ENCODE measurements at regions not wholly inside any gene's neighbourhood (a gene's known extent, or its start where the extent isn't known, plus 50 kb on each side); places are given as distances from the start of the nearest gene placed in this dataset.

GRCh38 chr12:18872770-18873169 is 134.9 kb downstream of the CAPZA3 start:
- H2AFZ ChIP-seq (ENCODE audit: low read depth, low read length): no peak overlapping the region
- H4K20me1 ChIP-seq (ENCODE audit: insufficient read depth): no peaks in the 10 kb centered on the region
- no peaks in the 10 kb centered on the region for H3K9me2 ChIP-seq (ENCODE audit: insufficient read depth, low read length)
- no peaks in the 10 kb centered on the region for H3F3A ChIP-seq (ENCODE audit: insufficient read depth, low read length, poor library complexity, severe bottlenecking)
- H3K79me2 ChIP-seq (replicated peaks; ENCODE audit: insufficient read depth, low read length): no peaks in the 10 kb centered on the region
- no peak overlapping the region for H3K4me2 ChIP-seq (ENCODE audit: low read length)
- H3K9me3 ChIP-seq (ENCODE audit: low read length): no peaks in the 10 kb centered on the region
- TF ChIP-seq MXI1 (conservative IDR thresholded peaks at IDR 0.05; ENCODE audit: poor library complexity, severe bottlenecking): no peak
- TF ChIP-seq REST (IDR thresholded peaks at IDR 0.05; ENCODE audit: borderline replicate concordance): no peak
- no peak for TF ChIP-seq EZH2 (IDR thresholded peaks at IDR 0.05; ENCODE audit: borderline replicate concordance, insufficient read depth, low read length, poor library complexity, severe bottlenecking)
- no peak for TF ChIP-seq POLR2AphosphoS5 (IDR thresholded peaks at IDR 0.05)
- no peak for TF ChIP-seq SMC3 (conservative IDR thresholded peaks at IDR 0.05; ENCODE audit: poor library complexity)
- TF ChIP-seq CTCF (IDR thresholded peaks at IDR 0.05; ENCODE audit: poor library complexity, severe bottlenecking): no peak
- TF ChIP-seq EP300 (conservative IDR thresholded peaks at IDR 0.05; ENCODE audit: poor library complexity, severe bottlenecking): no peak
- no peak for TF ChIP-seq RAD21 (conservative IDR thresholded peaks at IDR 0.05)
- no peak for TF ChIP-seq TAF1 (IDR thresholded peaks at IDR 0.05; ENCODE audit: low read depth)
- H3K36me3 ChIP-seq (ENCODE audit: insufficient read depth, low read length): no peaks in the 10 kb centered on the region
- no peak overlapping the region for H3K27ac ChIP-seq (ENCODE audit: low read length)
- no peak overlapping the region for H3K4me3 ChIP-seq (ENCODE audit: low read length)
- H3K27me3 ChIP-seq (ENCODE audit: insufficient read depth, low read depth, low read length): no peaks in the 10 kb centered on the region
- no peak overlapping the region for H3K9ac ChIP-seq (ENCODE audit: low read length)

GRCh38 chr12:18878676-18879180 is 140.8 kb downstream of the CAPZA3 start:
- H3K27ac ChIP-seq (ENCODE audit: low read length): no peak overlapping the region
- H3K36me3 ChIP-seq (ENCODE audit: insufficient read depth, low read length): no peaks in the 10 kb centered on the region
- H3K9me3 ChIP-seq (ENCODE audit: low read length): no peaks in the 10 kb centered on the region
- H3K9ac ChIP-seq (ENCODE audit: low read length): no peak overlapping the region
- no peaks in the 10 kb centered on the region for H3F3A ChIP-seq (ENCODE audit: insufficient read depth, low read length, poor library complexity, severe bottlenecking)
- H3K9me2 ChIP-seq (ENCODE audit: insufficient read depth, low read length): no peaks in the 10 kb centered on the region
- H3K79me2 ChIP-seq (replicated peaks; ENCODE audit: insufficient read depth, low read length): no peaks in the 10 kb centered on the region
- H2AFZ ChIP-seq (ENCODE audit: low read depth, low read length): no peak overlapping the region
- H3K4me2 ChIP-seq (ENCODE audit: low read length): no peak overlapping the region
- no peak for TF ChIP-seq REST (IDR thresholded peaks at IDR 0.05; ENCODE audit: borderline replicate concordance)
- no peak for TF ChIP-seq SMC3 (conservative IDR thresholded peaks at IDR 0.05; ENCODE audit: poor library complexity)
- TF ChIP-seq TAF1 (IDR thresholded peaks at IDR 0.05; ENCODE audit: low read depth): no peak
- TF ChIP-seq CTCF (IDR thresholded peaks at IDR 0.05; ENCODE audit: poor library complexity, severe bottlenecking): no peak
- TF ChIP-seq EP300 (conservative IDR thresholded peaks at IDR 0.05; ENCODE audit: poor library complexity, severe bottlenecking): no peak
- no peak for TF ChIP-seq EZH2 (IDR thresholded peaks at IDR 0.05; ENCODE audit: borderline replicate concordance, insufficient read depth, low read length, poor library complexity, severe bottlenecking)
- no peaks in the 10 kb centered on the region for H4K20me1 ChIP-seq (ENCODE audit: insufficient read depth)
- H3K4me3 ChIP-seq (ENCODE audit: low read length): no peak overlapping the region
- no peaks in the 10 kb centered on the region for H3K27me3 ChIP-seq (ENCODE audit: insufficient read depth, low read depth, low read length)
